ENCODE measurements at regions not wholly inside any gene's neighbourhood (a gene's known extent, or its start where the extent isn't known, plus 50 kb on each side); places are given as distances from the start of the nearest gene placed in this dataset.
"Not testable (repeated sequence)": the region's sequence is repeated elsewhere in the genome, so short reads cannot be mapped to it uniquely, and the experiment has no call there.

DNA sequence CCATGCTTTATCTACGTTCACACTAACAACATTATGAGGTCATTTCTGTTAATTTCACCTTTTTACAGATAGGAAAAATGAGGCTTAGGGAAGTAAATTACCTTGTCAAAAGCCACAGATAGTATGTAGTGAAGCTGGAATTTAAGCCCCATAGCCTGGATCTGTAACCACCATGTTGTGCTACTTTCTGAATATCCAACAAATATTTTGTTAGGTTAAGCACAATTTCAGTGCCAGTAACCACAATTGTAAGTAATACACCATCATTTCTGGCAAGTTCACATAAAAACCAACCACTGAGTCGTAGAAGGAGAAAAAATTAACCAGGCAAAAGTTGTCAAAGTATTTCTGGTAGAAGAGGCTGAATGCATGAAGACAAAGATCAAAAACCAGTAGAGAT lies 593.1 kb upstream of the CAMK1G start:
- Histone ChIP-seq H3K4me3 (no peak overlapping the region), H3K4me1 (replicated peaks) (no peaks in the 10 kb centered on the region; the same call in 1 of the 2 replicates), H3K9me3 (replicated peaks) (no peaks in the 10 kb centered on the region), H3K27me3 (replicated peaks) (no peaks in the 10 kb centered on the region), H3K36me3 (no peaks in the 10 kb centered on the region), H3K27ac (no peak overlapping the region)
- no peak for DNase-seq (ENCODE audit: low read depth in 1 of 2, low spot score in 2 of 2)

DNA sequence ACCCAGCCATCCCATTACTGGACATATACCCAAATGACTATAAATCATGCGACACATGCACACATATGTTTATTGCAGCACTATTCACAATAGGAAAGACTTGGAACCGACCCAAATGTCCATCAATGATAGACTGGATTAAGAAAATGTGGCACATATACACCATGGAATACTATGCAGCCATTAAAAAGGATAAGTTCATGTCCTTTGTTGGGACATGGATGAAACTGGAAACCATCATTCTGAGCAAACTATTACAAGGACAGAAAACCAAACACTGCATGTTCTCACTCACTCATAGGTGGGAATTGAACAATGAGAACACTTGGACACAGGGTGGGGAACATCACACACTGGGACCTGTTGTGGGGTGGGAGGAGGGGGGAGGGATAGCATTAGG lies 586.5 kb upstream of the CAMK1G start:
- H3K9me3 ChIP-seq (replicated peaks); H3K27ac ChIP-seq; H3K36me3 ChIP-seq; H3K4me3 ChIP-seq; DNase-seq (ENCODE audit: low read depth in 1 of 2, low spot score in 2 of 2); H3K4me1 ChIP-seq (replicated peaks); H3K27me3 ChIP-seq (replicated peaks): not testable (repeated sequence)

GRCh38 chr1:208997726-208998312 lies 585.7 kb upstream of the CAMK1G start:
- H3K36me3 ChIP-seq, result no peaks in the 10 kb centered on the region
- peak in 1 of 2 experiments; percentile 11 for DNase-seq (ENCODE audit: low read depth in 1 of 2, low spot score in 2 of 2)
- H3K27ac ChIP-seq, result no peak overlapping the region
- H3K9me3 ChIP-seq (replicated peaks), result no peaks in the 10 kb centered on the region
- H3K4me1 ChIP-seq (replicated peaks), result no peaks in the 10 kb centered on the region
- no peak overlapping the region for H3K4me3 ChIP-seq
- no peaks in the 10 kb centered on the region for H3K27me3 ChIP-seq (replicated peaks)

- Histone ChIP-seq H3K9me3 (replicated peaks) (no peaks in the 10 kb centered on the region), H3K4me1 (replicated peaks) (no peaks in the 10 kb centered on the region), H3K27me3 (replicated peaks) (no peaks in the 10 kb centered on the region), H3K4me3 (no peak overlapping the region), H3K27ac (no peak overlapping the region), H3K36me3 (no peaks in the 10 kb centered on the region)
- no peak for DNase-seq (ENCODE audit: low read depth in 1 of 2, low spot score in 2 of 2)
Measured at GRCh38 chr1:209008586-209008985, 574.9 kb upstream of the CAMK1G start.

DNA sequence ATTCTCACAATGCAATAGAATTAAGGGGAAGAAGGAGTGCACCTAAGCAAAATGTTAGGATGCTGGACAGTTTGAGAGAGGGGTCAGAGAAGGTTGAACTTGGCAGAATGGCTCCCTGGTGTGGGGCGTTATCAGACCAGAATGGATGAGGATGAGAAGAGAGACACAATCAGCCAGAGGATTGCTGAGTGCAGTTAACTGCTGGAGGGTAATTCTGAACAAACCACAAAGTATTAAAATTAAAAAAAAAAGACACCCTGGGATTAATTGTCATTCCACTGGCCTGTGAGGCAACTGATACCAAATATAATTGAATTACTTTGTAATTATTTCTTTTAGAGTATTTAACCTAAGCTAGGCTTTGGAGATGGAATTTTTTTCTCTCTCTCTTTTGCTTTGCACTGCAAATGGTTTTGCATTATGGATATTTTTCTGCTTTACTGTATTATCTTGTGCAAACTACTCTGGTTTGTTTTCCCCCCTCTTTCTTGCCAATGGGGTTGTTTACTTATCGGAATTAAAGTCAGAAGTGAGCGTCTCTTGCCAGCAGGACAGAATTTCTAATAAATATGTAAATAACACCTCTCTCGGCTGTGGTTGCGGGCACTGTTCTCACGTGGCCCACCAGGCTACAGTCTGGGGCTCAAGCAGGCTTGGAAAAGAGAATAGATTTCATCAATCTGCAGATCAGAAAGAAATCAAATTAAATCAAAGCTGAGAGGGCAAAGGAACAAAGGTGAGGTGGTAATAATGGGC lies 572.9 kb upstream of the CAMK1G start:
- Histone ChIP-seq H3K36me3 (no peaks in the 10 kb centered on the region), H3K4me1 (replicated peaks) (no peaks in the 10 kb centered on the region), H3K9me3 (replicated peaks) (no peaks in the 10 kb centered on the region), H3K27ac (no peak overlapping the region), H3K27me3 (replicated peaks) (no peaks in the 10 kb centered on the region), H3K4me3 (no peak overlapping the region)
- DNase-seq (ENCODE audit: low read depth in 1 of 2, low spot score in 2 of 2), result no peak

GRCh38 chr1:209012443-209013196 lies 570.9 kb upstream of the CAMK1G start:
- Histone ChIP-seq H3K27ac (no peak overlapping the region), H3K27me3 (replicated peaks) (no peaks in the 10 kb centered on the region), H3K9me3 (replicated peaks) (no peaks in the 10 kb centered on the region), H3K36me3 (no peaks in the 10 kb centered on the region), H3K4me3 (no peak overlapping the region), H3K4me1 (replicated peaks) (no peaks in the 10 kb centered on the region)
- no peak for DNase-seq (ENCODE audit: low read depth in 1 of 2, low spot score in 2 of 2)

GRCh38 chr1:209015092-209015491 lies 568.4 kb upstream of the CAMK1G start:
- Histone ChIP-seq H3K27ac (no peak overlapping the region), H3K4me3 (no peak overlapping the region), H3K36me3 (no peaks in the 10 kb centered on the region), H3K9me3 (replicated peaks) (no peaks in the 10 kb centered on the region), H3K4me1 (replicated peaks) (no peaks in the 10 kb centered on the region), H3K27me3 (replicated peaks) (no peaks in the 10 kb centered on the region)
- no peak for DNase-seq (ENCODE audit: low read depth in 1 of 2, low spot score in 2 of 2)

GRCh38 chr1:209021622-209022021 lies 561.9 kb upstream of the CAMK1G start:
- Histone ChIP-seq H3K27ac (no peak overlapping the region), H3K4me3 (no peak overlapping the region), H3K4me1 (replicated peaks) (no peaks in the 10 kb centered on the region), H3K9me3 (replicated peaks) (no peaks in the 10 kb centered on the region), H3K36me3 (no peaks in the 10 kb centered on the region), H3K27me3 (replicated peaks) (no peaks in the 10 kb centered on the region)
- no peak for DNase-seq (ENCODE audit: low read depth in 1 of 2, low spot score in 2 of 2)

DNA sequence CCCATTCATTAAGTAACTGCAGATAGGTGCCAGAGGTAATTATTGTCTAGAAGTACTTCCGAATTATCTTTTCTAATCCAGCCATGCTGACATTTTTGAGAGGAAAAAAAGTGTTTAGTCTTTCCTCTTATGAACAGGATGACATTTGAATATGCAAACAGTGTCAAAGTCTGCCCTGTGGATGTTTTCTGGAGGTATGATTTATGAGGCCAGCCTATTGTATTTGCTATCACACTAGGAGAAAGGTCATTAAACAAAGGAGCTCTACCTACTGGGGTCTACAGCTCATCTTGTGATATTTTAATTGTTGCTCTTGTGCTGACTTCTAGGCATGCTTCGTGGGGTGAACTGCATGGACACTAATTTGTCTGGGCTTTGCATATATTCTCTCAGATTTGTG lies 559.7 kb upstream of the CAMK1G start:
- no peaks in the 10 kb centered on the region for H3K9me3 ChIP-seq (replicated peaks)
- H3K27me3 ChIP-seq (replicated peaks), result no peaks in the 10 kb centered on the region
- H3K4me3 ChIP-seq, result no peak overlapping the region
- DNase-seq (ENCODE audit: low read depth in 1 of 2, low spot score in 2 of 2), result no peak
- no peaks in the 10 kb centered on the region for H3K4me1 ChIP-seq (replicated peaks)
- no peaks in the 10 kb centered on the region for H3K36me3 ChIP-seq
- no peak overlapping the region for H3K27ac ChIP-seq

- H3K9me3 ChIP-seq (replicated peaks), result no peaks in the 10 kb centered on the region
- H3K36me3 ChIP-seq, result no peaks in the 10 kb centered on the region
- H3K27ac ChIP-seq, result no peak overlapping the region
- no peaks in the 10 kb centered on the region for H3K4me1 ChIP-seq (replicated peaks)
- H3K27me3 ChIP-seq (replicated peaks), result no peaks in the 10 kb centered on the region
- H3K4me3 ChIP-seq, result no peak overlapping the region
- DNase-seq (ENCODE audit: low read depth in 1 of 2, low spot score in 2 of 2), result no peak
Measured at GRCh38 chr1:209029737-209030136, 553.8 kb upstream of the CAMK1G start.

DNA sequence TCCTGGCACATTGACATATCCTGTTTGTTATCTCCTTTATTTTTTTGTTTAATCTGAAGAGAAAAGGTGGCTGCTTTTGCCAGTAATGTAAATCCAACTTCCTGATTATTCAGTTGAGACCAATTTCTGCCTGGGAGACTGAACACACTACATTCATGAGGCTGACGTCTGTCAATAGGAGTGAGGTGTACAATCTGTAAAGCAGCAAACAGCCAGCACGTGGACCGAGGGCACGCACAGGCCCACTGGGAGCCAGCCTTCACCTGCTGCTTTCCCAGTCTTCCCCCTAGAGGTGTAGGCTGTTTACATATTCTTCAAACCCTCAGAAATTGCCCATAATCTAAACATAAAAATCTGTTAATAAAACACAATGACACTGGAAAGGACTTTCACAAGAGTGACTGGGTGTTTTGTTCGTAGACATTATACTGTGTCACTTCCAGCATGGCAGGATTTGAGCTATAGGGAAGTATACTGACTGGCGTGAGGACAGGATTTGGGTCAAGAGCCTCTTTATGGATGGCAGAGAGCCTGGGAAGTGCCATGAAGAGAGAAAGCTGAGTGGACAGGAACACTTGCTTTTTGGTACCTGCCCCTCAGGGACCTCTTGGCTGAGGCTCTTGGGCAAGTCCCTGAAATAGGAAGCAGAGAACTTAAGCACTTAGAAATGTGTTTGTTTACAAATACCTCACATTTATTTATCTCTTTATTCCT lies 552.9 kb upstream of the CAMK1G start:
- Histone ChIP-seq H3K4me1 (replicated peaks) (no peaks in the 10 kb centered on the region), H3K27ac (no peak overlapping the region), H3K27me3 (replicated peaks) (no peaks in the 10 kb centered on the region), H3K36me3 (no peaks in the 10 kb centered on the region), H3K4me3 (no peak overlapping the region), H3K9me3 (replicated peaks) (no peaks in the 10 kb centered on the region)
- no peak for DNase-seq (ENCODE audit: low read depth in 1 of 2, low spot score in 2 of 2)

GRCh38 chr1:209037064-209037463 lies 546.5 kb upstream of the CAMK1G start:
- Histone ChIP-seq H3K27ac (no peak overlapping the region), H3K4me1 (replicated peaks) (peaks cover 26% of the 10 kb centered on the region), H3K4me3 (no peak overlapping the region), H3K9me3 (replicated peaks) (no peaks in the 10 kb centered on the region), H3K27me3 (replicated peaks) (no peaks in the 10 kb centered on the region), H3K36me3 (no peaks in the 10 kb centered on the region)
- DNase-seq (ENCODE audit: low read depth in 1 of 2, low spot score in 2 of 2), result no peak

DNA sequence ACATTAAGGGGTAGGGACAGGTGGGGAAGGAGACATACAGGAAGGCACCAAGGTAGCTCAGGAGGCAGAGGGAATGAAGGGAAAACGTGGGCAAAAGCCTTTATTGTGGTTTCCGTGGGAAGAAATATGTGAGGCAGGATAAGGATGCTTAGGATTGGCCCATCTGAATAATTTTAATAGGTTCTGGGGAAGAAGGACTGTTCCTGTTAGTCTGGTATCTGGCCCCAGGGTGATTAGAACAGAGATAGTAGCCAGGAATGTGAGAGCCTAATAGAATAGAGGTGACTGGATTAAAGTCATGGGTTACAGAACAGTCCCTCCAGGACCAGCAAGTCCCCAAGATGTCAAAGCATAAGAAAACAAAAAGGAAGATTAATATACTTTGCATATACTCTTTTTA lies 545.2 kb upstream of the CAMK1G start:
- DNase-seq (ENCODE audit: low read depth in 1 of 2, low spot score in 2 of 2), result no peak
- no peaks in the 10 kb centered on the region for H3K36me3 ChIP-seq
- peaks cover 26% of the 10 kb centered on the region for H3K4me1 ChIP-seq (replicated peaks)
- no peaks in the 10 kb centered on the region for H3K9me3 ChIP-seq (replicated peaks)
- no peak overlapping the region for H3K27ac ChIP-seq
- H3K4me3 ChIP-seq, result no peak overlapping the region
- no peaks in the 10 kb centered on the region for H3K27me3 ChIP-seq (replicated peaks)

GRCh38 chr1:209038735-209039134 lies 544.8 kb upstream of the CAMK1G start:
- Histone ChIP-seq H3K4me3 (no peak overlapping the region), H3K27me3 (replicated peaks) (no peaks in the 10 kb centered on the region), H3K4me1 (replicated peaks) (peaks cover 26% of the 10 kb centered on the region), H3K9me3 (replicated peaks) (no peaks in the 10 kb centered on the region), H3K36me3 (no peaks in the 10 kb centered on the region), H3K27ac (peak overlapping the region; percentile 42)
- DNase-seq (ENCODE audit: low read depth in 1 of 2, low spot score in 2 of 2), result no peak

All from SJSA1 (cell line).